IPS DF 6.9 (cell line): ENCODE measurements at regions not wholly inside any gene's neighbourhood (a gene's known extent, or its start where the extent isn't known, plus 50 kb on each side); places are given as distances from the start of the nearest gene placed in this dataset.
"Not testable (repeated sequence)": the region's sequence is repeated elsewhere in the genome, so short reads cannot be mapped to it uniquely, and the experiment has no call there.

Experiments used
- DNase-seq: peaks from one replicate; pipeline ENCODE4 v3.0.0-alpha.2; 2013; ENCODE audit warnings: low read depth, low spot score
- H3K27ac ChIP-seq: one replicate; pipeline ENCODE4 v1.5.1; 2013; ENCODE audit warnings: low read length, control low read depth
- H3K27me3 ChIP-seq: 2 replicates; pipeline ENCODE4 v1.6.1; 2013; ENCODE audit warnings: mild to moderate bottlenecking, low read length; ENCODE audit not compliant: control insufficient read depth, insufficient read depth
- H3K36me3 ChIP-seq: 2 replicates; pipeline ENCODE4 v1.6.1; 2013; ENCODE audit warnings: low read length; ENCODE audit not compliant: control insufficient read depth, insufficient read depth
- H3K4me1 ChIP-seq: 2 replicates; pipeline ENCODE4 v1.6.1; 2013; ENCODE audit warnings: low read length; ENCODE audit not compliant: control insufficient read depth, insufficient read depth
- H3K4me3 ChIP-seq: 2 replicates; pipeline ENCODE4 v1.5.1; 2013; ENCODE audit warnings: mild to moderate bottlenecking, low read length
- H3K9me3 ChIP-seq: 2 replicates; pipeline ENCODE4 v1.6.1; 2013; ENCODE audit warnings: low read length, inconsistent platforms; ENCODE audit not compliant: control insufficient read depth, insufficient read depth
- WGBS: extraction: QIAGEN DNeasy Blood & Tissue Kit; methylation state at CpG from one replicate; pipeline ENCODE4 v1.1.7; 2013; ENCODE audit warnings: mixed read lengths, missing lambda C conversion rate; ENCODE audit not compliant: insufficient read length, insufficient coverage; 5-methylcytosine and 5-hydroxymethylcytosine counted together

DNA sequence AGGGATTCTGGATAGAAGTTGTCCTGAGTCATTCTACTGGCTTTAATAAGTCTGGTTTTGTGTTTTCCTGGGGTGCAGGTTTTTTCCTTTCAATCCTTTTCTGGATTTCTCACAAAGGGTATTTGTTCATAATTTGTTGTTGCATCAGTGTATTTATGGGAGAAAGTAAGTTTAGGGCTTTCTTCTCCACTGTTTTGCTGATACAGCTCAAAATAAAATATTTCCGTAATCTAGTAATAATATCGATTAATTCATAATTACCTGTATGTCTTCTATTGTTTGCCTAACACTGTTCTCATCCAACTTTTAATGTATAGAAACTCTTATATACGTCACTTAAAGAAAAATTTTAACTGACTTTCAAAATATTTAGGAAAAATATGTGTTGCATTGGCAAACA, 728.2 kb downstream of the LUZP2 start:
- 100% methylated on average over 2 of the region's 3 CpGs for WGBS
- Histone ChIP-seq H3K9me3 (no peaks in the 10 kb centered on the region), H3K27me3 (no peaks in the 10 kb centered on the region), H3K4me3 (no peak overlapping the region), H3K36me3 (no peaks in the 10 kb centered on the region), H3K4me1 (no peaks in the 10 kb centered on the region), H3K27ac (no peak overlapping the region)
- no peak for DNase-seq

DNA sequence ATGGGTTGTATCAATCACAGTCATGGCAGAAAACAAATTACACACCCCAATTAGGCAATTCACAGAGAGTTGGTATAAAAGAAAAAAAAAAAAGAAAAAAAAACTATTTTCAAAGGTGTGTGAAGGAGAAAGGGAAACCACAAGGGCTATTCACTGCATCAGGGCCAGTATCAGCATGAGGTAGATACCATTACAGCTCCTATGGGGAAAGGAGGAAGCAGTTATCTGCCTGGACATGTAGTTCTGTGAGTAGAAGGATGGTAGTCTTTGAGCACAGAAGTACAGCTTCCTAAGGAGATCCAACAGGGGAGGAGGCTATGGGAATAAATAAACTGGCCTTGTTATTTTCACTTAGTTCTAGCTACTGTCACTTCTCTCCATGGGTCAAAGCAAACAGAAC, 746.1 kb downstream of the LUZP2 start:
- no peak for DNase-seq
- H3K9me3 ChIP-seq = no peaks in the 10 kb centered on the region
- no peaks in the 10 kb centered on the region for H3K4me1 ChIP-seq
- H3K36me3 ChIP-seq = no peaks in the 10 kb centered on the region
- no peak overlapping the region for H3K27ac ChIP-seq
- no peaks in the 10 kb centered on the region for H3K27me3 ChIP-seq
- H3K4me3 ChIP-seq = no peak overlapping the region

DNA sequence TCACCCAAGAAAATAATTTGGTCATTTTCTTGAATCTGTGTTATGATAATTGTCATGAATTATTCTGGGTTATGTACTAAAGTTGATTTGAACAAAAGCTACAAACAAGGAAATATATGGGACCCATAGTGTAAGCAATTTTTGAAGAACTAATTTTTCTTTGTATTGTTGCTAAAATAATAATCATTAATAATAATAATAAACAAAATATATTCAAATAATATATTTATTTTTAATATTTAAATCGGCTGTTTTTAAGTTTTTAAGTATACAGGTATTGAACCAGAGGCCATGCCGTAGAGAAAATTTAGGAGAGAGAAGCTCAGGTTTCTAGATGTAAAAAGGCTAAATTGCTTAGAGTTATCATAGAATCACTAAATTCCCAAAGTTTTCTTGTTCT, 747.3 kb downstream of the LUZP2 start:
- DNase-seq = no peak
- WGBS = 100% methylated on average over 1 of the region's 2 CpGs

DNA sequence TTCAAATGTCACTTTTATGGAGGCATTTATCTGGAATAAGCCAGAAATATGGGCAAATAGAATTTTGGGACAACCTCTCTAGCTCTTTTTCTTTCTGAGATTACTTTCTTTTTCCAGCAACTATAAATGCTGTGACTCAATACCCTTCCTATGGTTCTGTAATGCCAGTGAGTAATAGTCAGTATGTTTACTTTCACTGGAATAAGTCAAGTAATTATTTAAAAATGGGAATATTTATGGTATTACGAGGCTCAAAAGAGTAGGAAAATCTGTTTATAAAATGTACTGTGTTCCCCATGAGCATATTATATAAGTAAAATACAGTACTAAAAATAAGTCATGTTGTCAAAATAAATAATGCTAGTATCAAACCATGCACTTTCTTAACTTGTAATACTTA, 750.5 kb downstream of the LUZP2 start:
- no peaks in the 10 kb centered on the region for H3K27me3 ChIP-seq
- H3K36me3 ChIP-seq = no peaks in the 10 kb centered on the region
- no peak for DNase-seq
- H3K9me3 ChIP-seq = no peaks in the 10 kb centered on the region
- 100% methylated on average over 1 of the region's 1 CpG for WGBS
- H3K4me3 ChIP-seq = no peak overlapping the region
- no peaks in the 10 kb centered on the region for H3K4me1 ChIP-seq
- H3K27ac ChIP-seq = no peak overlapping the region

More for the DNA sequence above, 747.3 kb downstream of the LUZP2 start:
- no peaks in the 10 kb centered on the region for H3K4me1 ChIP-seq
- H3K9me3 ChIP-seq = no peaks in the 10 kb centered on the region
- no peak overlapping the region for H3K27ac ChIP-seq
- no peaks in the 10 kb centered on the region for H3K27me3 ChIP-seq
- no peaks in the 10 kb centered on the region for H3K36me3 ChIP-seq
- H3K4me3 ChIP-seq = no peak overlapping the region

GRCh38 chr11:25252854-25253253, 756.0 kb downstream of the LUZP2 start:
- Histone ChIP-seq H3K9me3 (no peaks in the 10 kb centered on the region), H3K36me3 (no peaks in the 10 kb centered on the region), H3K27me3 (no peaks in the 10 kb centered on the region), H3K4me1 (no peaks in the 10 kb centered on the region), H3K4me3 (no peak overlapping the region), H3K27ac (no peak overlapping the region)
- DNase-seq = no peak
- no CpG with 5 or more reads among the region's 4 CpGs for WGBS

DNA sequence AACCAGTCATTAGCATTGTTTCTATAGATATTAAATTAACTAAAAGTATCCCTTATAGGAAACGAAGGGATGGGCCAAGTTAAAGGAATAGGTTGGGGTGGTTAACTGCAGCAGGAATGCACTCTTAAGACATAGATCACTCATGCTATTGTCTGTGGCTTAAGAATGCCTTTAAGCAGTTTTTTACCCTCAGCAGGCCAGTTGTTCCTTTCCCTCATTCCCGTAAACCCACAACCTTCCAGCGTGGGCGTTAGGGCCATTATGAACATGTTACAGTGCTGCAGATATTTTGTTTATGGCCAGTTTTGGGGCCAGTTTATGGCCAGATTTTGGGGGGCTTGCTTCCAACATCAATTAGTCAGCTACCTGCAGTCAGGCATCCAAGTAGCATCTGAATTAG, 767.0 kb downstream of the LUZP2 start:
- H3K4me3 ChIP-seq, H3K27me3 ChIP-seq, H3K36me3 ChIP-seq, H3K27ac ChIP-seq, H3K9me3 ChIP-seq, DNase-seq, H3K4me1 ChIP-seq: not testable (repeated sequence)
- no CpG with 5 or more reads among the region's 4 CpGs for WGBS

GRCh38 chr11:25271301-25271700, 774.4 kb downstream of the LUZP2 start:
- Histone ChIP-seq H3K4me3 (no peak overlapping the region), H3K9me3 (no peaks in the 10 kb centered on the region), H3K27ac (no peak overlapping the region), H3K36me3 (no peaks in the 10 kb centered on the region), H3K4me1 (no peaks in the 10 kb centered on the region), H3K27me3 (no peaks in the 10 kb centered on the region)
- DNase-seq = no peak

DNA sequence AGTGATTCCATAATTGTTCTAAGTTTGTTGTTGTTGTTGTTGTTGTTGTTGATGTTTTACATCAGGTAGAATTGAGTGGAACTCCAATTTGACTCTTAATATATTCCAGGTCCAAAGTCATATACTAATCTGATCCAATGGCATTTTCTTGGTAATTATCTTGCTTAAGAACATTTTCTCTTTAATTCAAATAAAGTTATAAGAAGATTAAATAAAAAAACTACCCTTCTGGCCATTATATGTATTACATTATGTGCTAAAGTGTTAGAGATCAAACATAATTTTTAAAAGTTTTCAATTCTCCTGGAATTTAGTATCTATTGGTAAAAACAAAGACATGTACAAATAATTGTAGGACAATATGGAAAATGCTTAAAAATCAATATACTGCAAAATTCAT, 775.4 kb downstream of the LUZP2 start:
- no peak for DNase-seq

GRCh38 chr11:25280821-25281220, 784.0 kb downstream of the LUZP2 start:
- not testable (repeated sequence) for H3K4me1 ChIP-seq, H3K27me3 ChIP-seq, H3K4me3 ChIP-seq, H3K36me3 ChIP-seq, H3K9me3 ChIP-seq, DNase-seq, H3K27ac ChIP-seq
- no CpG with 5 or more reads among the region's 7 CpGs for WGBS

More for the DNA sequence above, 775.4 kb downstream of the LUZP2 start:
- Histone ChIP-seq H3K4me3 (no peak overlapping the region), H3K9me3 (no peaks in the 10 kb centered on the region), H3K27me3 (no peaks in the 10 kb centered on the region), H3K27ac (no peak overlapping the region), H3K36me3 (no peaks in the 10 kb centered on the region), H3K4me1 (no peaks in the 10 kb centered on the region)

DNA sequence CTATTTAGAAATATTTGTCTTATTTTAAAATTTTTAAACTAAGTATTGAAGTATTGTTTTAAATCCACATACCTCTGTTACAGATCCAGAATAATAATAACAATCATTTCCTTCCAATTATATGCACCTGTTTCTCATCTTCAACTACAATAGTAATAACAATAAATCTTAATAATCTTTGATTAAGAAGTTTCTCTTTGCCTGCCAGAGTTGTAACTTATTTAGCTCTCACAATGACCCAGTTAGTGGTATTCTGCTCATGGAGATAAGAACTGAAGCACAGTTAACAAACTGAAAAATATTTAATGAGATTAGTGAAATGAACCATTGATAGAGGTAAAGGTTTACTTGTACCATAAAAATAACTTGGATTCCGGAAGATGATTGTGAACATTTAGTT, 796.3 kb downstream of the LUZP2 start:
- DNase-seq = no peak
- H3K9me3 ChIP-seq = no peaks in the 10 kb centered on the region
- 100% methylated on average over 1 of the region's 1 CpG for WGBS
- H3K27me3 ChIP-seq = peaks cover 3% of the 10 kb centered on the region; the same call in 1 of the 2 replicates
- H3K4me1 ChIP-seq = no peaks in the 10 kb centered on the region
- H3K27ac ChIP-seq = no peak overlapping the region
- H3K4me3 ChIP-seq = no peak overlapping the region
- no peaks in the 10 kb centered on the region for H3K36me3 ChIP-seq

- Histone ChIP-seq H3K36me3 (no peaks in the 10 kb centered on the region), H3K27me3 (no peaks in the 10 kb centered on the region), H3K4me3 (no peak overlapping the region), H3K27ac (no peak overlapping the region), H3K4me1 (no peaks in the 10 kb centered on the region), H3K9me3 (no peaks in the 10 kb centered on the region)
- DNase-seq = no peak
- WGBS = no CpG with 5 or more reads among the region's 2 CpGs
These were observed 801.6 kb downstream of the LUZP2 start for GRCh38 chr11:25298450-25298849.
